ENCODE measurements at regions not wholly inside any gene's neighbourhood (a gene's known extent, or its start where the extent isn't known, plus 50 kb on each side); places are given as distances from the start of the nearest gene placed in this dataset.

DNA sequence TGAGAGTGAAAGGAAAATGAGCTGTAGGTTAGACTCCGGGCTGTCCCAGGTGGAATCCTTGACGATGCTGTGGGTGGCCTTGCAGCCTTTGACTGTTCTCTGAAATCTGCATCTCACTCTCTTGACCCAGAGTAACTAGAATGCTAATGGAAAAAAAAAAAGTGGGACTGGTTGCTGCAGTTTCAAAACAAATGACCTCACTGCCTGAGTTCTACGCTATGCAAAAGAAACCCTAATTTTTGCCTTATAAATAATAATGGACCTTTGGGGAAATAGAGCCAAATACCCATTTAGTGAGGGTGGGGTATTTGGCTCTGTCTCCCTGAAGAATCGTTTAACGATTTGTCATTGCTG is 309.7 kb upstream of the C2CD4B start:
- DNase-seq (ENCODE audit: low spot score): no peak
- H3K4me3 ChIP-seq (ENCODE audit: low read depth in 1 of 3, low read length in 3 of 3): no peak overlapping the region
- H3K27ac ChIP-seq (ENCODE audit: low read depth in 1 of 2, low read length in 2 of 2): no peak overlapping the region
- TF ChIP-seq RXRA (IDR thresholded peaks at IDR 0.05): no peak
- H3K9me3 ChIP-seq (ENCODE audit: control insufficient read depth in 4 of 4, low read length in 3 of 4): no peaks in the 10 kb centered on the region
- no peak overlapping the region for H3K9ac ChIP-seq (ENCODE audit: low read depth in 1 of 2, low read length in 2 of 2)
- no peaks in the 10 kb centered on the region for H3K27me3 ChIP-seq (ENCODE audit: control insufficient read depth in 4 of 4, insufficient read depth in 4 of 4, low read length in 3 of 4)
- no peaks in the 10 kb centered on the region for H3K36me3 ChIP-seq (ENCODE audit: control insufficient read depth in 4 of 4, insufficient read depth in 3 of 4, low read depth in 1 of 4, low read length in 3 of 4)
- 83% methylated on average over 5 of the region's 5 CpGs for WGBS
- H3K4me1 ChIP-seq (ENCODE audit: control insufficient read depth in 4 of 4, insufficient read depth in 4 of 4, low read length in 3 of 4): peaks cover 0 to 3% (median 0%) of the 10 kb centered on the region in 4 donors

DNA sequence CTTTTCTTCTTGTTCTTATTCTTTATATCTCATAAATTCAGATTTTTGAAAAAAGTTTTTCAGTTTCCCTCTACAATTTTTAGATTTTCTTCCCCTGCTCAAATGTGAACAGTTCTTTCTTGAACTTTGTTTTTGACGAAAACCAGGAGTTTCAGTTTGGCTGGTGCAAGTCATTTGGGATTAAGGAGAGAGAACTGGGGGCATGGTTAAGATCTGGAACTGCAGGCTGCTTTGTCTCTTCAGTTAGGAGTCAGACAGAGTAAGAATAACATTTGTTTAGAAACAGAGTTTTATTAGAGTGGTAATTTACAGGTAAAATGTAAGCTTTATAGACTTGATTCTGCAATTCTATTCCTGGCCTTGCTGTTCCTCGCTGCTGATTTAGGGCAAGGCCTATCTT is 310.5 kb upstream of the C2CD4B start:
- Histone ChIP-seq H3K4me3 (ENCODE audit: low read depth in 1 of 3, low read length in 3 of 3) (no peak overlapping the region), H3K36me3 (ENCODE audit: control insufficient read depth in 4 of 4, insufficient read depth in 3 of 4, low read depth in 1 of 4, low read length in 3 of 4) (no peaks in the 10 kb centered on the region), H3K4me1 (ENCODE audit: control insufficient read depth in 4 of 4, insufficient read depth in 4 of 4, low read length in 3 of 4) (no peaks in the 10 kb centered on the region), H3K27me3 (ENCODE audit: control insufficient read depth in 4 of 4, insufficient read depth in 4 of 4, low read length in 3 of 4) (no peaks in the 10 kb centered on the region), H3K9me3 (ENCODE audit: control insufficient read depth in 4 of 4, low read length in 3 of 4) (no peaks in the 10 kb centered on the region), H3K27ac (ENCODE audit: low read depth in 1 of 2, low read length in 2 of 2) (no peak overlapping the region), H3K9ac (ENCODE audit: low read depth in 1 of 2, low read length in 2 of 2) (no peak overlapping the region)
- TF ChIP-seq HNF4A (conservative IDR thresholded peaks at IDR 0.05) (no peak), NR2F2 (IDR thresholded peaks at IDR 0.05) (no peak), FOXA1 (IDR thresholded peaks at IDR 0.05) (no peak), EGR1 (IDR thresholded peaks at IDR 0.05; ENCODE audit: low read depth in 2 of 2) (no peak), GABPA (IDR thresholded peaks at IDR 0.05 in 1 of 2, conservative IDR thresholded peaks at IDR 0.05 in 1 of 2) (no peak), RXRA (IDR thresholded peaks at IDR 0.05) (no peak), FOXA2 (IDR thresholded peaks at IDR 0.05) (no peak), SP1 (IDR thresholded peaks at IDR 0.05) (no peak), TAF1 (conservative IDR thresholded peaks at IDR 0.05) (no peak), YY1 (IDR thresholded peaks at IDR 0.05) (no peak), RAD21 (IDR thresholded peaks at IDR 0.05) (no peak), JUND (IDR thresholded peaks at IDR 0.05) (no peak), HNF4G (IDR thresholded peaks at IDR 0.05) (no peak)
- TF ChIP-seq, protein P1, sequence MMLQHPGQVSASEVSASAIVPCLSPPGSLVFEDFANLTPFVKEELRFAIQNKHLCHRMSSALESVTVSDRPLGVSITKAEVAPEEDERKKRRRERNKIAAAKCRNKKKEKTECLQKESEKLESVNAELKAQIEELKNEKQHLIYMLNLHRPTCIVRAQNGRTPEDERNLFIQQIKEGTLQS (IDR thresholded peaks at IDR 0.05): no peak
- TF ChIP-seq, protein P2, sequence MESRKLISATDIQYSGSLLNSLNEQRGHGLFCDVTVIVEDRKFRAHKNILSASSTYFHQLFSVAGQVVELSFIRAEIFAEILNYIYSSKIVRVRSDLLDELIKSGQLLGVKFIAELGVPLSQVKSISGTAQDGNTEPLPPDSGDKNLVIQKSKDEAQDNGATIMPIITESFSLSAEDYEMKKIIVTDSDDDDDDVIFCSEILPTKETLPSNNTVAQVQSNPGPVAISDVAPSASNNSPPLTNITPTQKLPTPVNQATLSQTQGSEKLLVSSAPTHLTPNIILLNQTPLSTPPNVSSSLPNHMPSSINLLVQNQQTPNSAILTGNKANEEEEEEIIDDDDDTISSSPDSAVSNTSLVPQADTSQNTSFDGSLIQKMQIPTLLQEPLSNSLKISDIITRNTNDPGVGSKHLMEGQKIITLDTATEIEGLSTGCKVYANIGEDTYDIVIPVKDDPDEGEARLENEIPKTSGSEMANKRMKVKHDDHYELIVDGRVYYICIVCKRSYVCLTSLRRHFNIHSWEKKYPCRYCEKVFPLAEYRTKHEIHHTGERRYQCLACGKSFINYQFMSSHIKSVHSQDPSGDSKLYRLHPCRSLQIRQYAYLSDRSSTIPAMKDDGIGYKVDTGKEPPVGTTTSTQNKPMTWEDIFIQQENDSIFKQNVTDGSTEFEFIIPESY (IDR thresholded peaks at IDR 0.05): no peak
- TF ChIP-seq, protein P3, sequence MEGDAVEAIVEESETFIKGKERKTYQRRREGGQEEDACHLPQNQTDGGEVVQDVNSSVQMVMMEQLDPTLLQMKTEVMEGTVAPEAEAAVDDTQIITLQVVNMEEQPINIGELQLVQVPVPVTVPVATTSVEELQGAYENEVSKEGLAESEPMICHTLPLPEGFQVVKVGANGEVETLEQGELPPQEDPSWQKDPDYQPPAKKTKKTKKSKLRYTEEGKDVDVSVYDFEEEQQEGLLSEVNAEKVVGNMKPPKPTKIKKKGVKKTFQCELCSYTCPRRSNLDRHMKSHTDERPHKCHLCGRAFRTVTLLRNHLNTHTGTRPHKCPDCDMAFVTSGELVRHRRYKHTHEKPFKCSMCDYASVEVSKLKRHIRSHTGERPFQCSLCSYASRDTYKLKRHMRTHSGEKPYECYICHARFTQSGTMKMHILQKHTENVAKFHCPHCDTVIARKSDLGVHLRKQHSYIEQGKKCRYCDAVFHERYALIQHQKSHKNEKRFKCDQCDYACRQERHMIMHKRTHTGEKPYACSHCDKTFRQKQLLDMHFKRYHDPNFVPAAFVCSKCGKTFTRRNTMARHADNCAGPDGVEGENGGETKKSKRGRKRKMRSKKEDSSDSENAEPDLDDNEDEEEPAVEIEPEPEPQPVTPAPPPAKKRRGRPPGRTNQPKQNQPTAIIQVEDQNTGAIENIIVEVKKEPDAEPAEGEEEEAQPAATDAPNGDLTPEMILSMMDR (IDR thresholded peaks at IDR 0.05; ENCODE audit: low read depth, low read length, missing input control): no peak
- TF ChIP-seq, protein P4, sequence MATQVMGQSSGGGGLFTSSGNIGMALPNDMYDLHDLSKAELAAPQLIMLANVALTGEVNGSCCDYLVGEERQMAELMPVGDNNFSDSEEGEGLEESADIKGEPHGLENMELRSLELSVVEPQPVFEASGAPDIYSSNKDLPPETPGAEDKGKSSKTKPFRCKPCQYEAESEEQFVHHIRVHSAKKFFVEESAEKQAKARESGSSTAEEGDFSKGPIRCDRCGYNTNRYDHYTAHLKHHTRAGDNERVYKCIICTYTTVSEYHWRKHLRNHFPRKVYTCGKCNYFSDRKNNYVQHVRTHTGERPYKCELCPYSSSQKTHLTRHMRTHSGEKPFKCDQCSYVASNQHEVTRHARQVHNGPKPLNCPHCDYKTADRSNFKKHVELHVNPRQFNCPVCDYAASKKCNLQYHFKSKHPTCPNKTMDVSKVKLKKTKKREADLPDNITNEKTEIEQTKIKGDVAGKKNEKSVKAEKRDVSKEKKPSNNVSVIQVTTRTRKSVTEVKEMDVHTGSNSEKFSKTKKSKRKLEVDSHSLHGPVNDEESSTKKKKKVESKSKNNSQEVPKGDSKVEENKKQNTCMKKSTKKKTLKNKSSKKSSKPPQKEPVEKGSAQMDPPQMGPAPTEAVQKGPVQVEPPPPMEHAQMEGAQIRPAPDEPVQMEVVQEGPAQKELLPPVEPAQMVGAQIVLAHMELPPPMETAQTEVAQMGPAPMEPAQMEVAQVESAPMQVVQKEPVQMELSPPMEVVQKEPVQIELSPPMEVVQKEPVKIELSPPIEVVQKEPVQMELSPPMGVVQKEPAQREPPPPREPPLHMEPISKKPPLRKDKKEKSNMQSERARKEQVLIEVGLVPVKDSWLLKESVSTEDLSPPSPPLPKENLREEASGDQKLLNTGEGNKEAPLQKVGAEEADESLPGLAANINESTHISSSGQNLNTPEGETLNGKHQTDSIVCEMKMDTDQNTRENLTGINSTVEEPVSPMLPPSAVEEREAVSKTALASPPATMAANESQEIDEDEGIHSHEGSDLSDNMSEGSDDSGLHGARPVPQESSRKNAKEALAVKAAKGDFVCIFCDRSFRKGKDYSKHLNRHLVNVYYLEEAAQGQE (IDR thresholded peaks at IDR 0.05): no peak
- TF ChIP-seq, protein P5, sequence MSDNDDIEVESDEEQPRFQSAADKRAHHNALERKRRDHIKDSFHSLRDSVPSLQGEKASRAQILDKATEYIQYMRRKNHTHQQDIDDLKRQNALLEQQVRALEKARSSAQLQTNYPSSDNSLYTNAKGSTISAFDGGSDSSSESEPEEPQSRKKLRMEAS (IDR thresholded peaks at IDR 0.05): no peak
- WGBS: 85% methylated on average over 2 of the region's 2 CpGs
- DNase-seq (ENCODE audit: low spot score): no peak

Measured in liver (tissue), 8 donors.